K562 (cell line): ENCODE measurements at regions not wholly inside any gene's neighbourhood (a gene's known extent, or its start where the extent isn't known, plus 50 kb on each side); places are given as distances from the start of the nearest gene placed in this dataset.

Experiments used
- ATAC-seq: fragments of 200-7000 bp; cut with Tn5 transposase; 3 replicates; pipeline ENCODE4 v1.9.1; 2020; ENCODE audit warnings: moderate library complexity
- BruUV-seq: library from RNA; stranded (reverse); fragments of 400-500 nt; replicated peaks from 2 replicates; lab custom pipeline; 2021; lab: Mats Ljungman, UMichigan
- CTCF ChIA-PET: fragments of 300-600 bp; formaldehyde crosslinking; extraction: SDS; loops from one replicate; lab custom pipeline; 2021; ENCODE audit warnings: low intra/inter-chr PET ratio; lab: Yijun Ruan, JAX
- POLR2A ChIA-PET: fragments of 300-600, 350-650 bp; sonication (Branson Sonifier 250); formaldehyde crosslinking; extraction: SDS; loops from one replicate; lab custom pipeline; 2021; ENCODE audit warnings: antibody characterized with exemption, inconsistent platforms; lab: Yijun Ruan, JAX
- DNase-seq, 4 experiments: peaks; one replicate each; pipeline versions ENCODE4 v3.0.0 to v3.0.0-alpha.2; 2011 to 2018; ENCODE audit warnings: low spot score in 3 of 4, mixed read lengths in 3 of 4; ENCODE audit errors: extremely low read depth in 1 of 4
- FAIRE-seq: peaks from 2 replicates; lab custom pipeline; 2011; peaks lifted over from hg19 to GRCh38; lab: Jason Lieb, UNC
- H2AFZ ChIP-seq: 2 replicates; pipeline ENCODE4 v1.6.0; 2011; ENCODE audit warnings: low read depth, low read length, control low read depth, inconsistent platforms
- H3K27ac ChIP-seq: fragments of 200-600 bp; 3 replicates; pipeline ENCODE4 v1.8.0; 2011; ENCODE audit warnings: low read depth, mild to moderate bottlenecking, control low read depth, inconsistent platforms, low read length, moderate library complexity, mixed read lengths; ENCODE audit errors: extremely low read depth
- H3K27me3 ChIP-seq, 2 experiments: fragments of 300-600 bp in 1 of 2; 2 replicates in 1 of 2; 3 replicates in 1 of 2; pipeline versions ENCODE4 v1.6.0 to v1.8.0; 2011; ENCODE audit warnings: inconsistent platforms in 2 of 2, low read length in 2 of 2, mild to moderate bottlenecking in 1 of 2, mixed read lengths in 1 of 2, moderate library complexity in 1 of 2; ENCODE audit not compliant: control insufficient read depth in 2 of 2, insufficient read depth in 2 of 2
- H3K36me3 ChIP-seq: fragments of 300-600 bp; 3 replicates; pipeline ENCODE4 v1.8.0; 2011; ENCODE audit warnings: mild to moderate bottlenecking, low read length, inconsistent platforms; ENCODE audit not compliant: control insufficient read depth, insufficient read depth
- H3K4me1 ChIP-seq, 2 experiments: fragments of 200-600 bp in 1 of 2; replicated peaks in 1 of 2; 2 replicates in 1 of 2; 3 replicates in 1 of 2; pipeline versions ENCODE4 v1.5.1 to v1.8.0; 2011; ENCODE audit warnings: inconsistent platforms in 2 of 2, low read length in 2 of 2, mild to moderate bottlenecking in 1 of 2, mixed read lengths in 1 of 2, moderate library complexity in 1 of 2; ENCODE audit not compliant: control insufficient read depth in 2 of 2, insufficient read depth in 2 of 2
- H3K4me2 ChIP-seq: 2 replicates; pipeline ENCODE4 v1.6.1; 2011; ENCODE audit warnings: low read length, control low read depth, inconsistent platforms, mixed read lengths; ENCODE audit not compliant: insufficient read depth
- H3K4me3 ChIP-seq: fragments of 200-600 bp; sonication (generic), shearing (Covaris generic); 2 replicates; pipeline ENCODE4 v1.5.1; 2016; ENCODE audit warnings: control low read depth, inconsistent platforms
- H3K79me2 ChIP-seq: fragments of 200-600 bp; 3 replicates; pipeline ENCODE4 v1.8.0; 2011; ENCODE audit warnings: low read length, inconsistent platforms; ENCODE audit not compliant: control insufficient read depth, insufficient read depth
- H3K9ac ChIP-seq, 2 experiments: 2 replicates each; pipeline versions ENCODE4 v1.6.0 to v1.6.1; 2011; ENCODE audit warnings: low read depth in 2 of 2, low read length in 2 of 2, control low read depth in 1 of 2, inconsistent platforms in 1 of 2, mild to moderate bottlenecking in 1 of 2, mixed read lengths in 1 of 2; ENCODE audit not compliant: insufficient read depth in 1 of 2
- H3K9me1 ChIP-seq: one replicate; pipeline ENCODE4 v1.6.0; 2011; ENCODE audit warnings: inconsistent platforms, mild to moderate bottlenecking, low read length, moderate library complexity; ENCODE audit not compliant: control insufficient read depth, insufficient read depth
- H3K9me3 ChIP-seq: replicated peaks from 2 replicates; pipeline ENCODE4 v1.5.1; 2011; ENCODE audit warnings: low read depth, low read length, inconsistent platforms; ENCODE audit not compliant: control insufficient read depth, insufficient read depth
- H4K20me1 ChIP-seq: replicated peaks from 2 replicates; pipeline ENCODE4 v1.6.1; 2011; ENCODE audit warnings: low read length, inconsistent platforms, mixed read lengths; ENCODE audit not compliant: control insufficient read depth, insufficient read depth
- CREBBP ChIP-seq: IDR thresholded peaks from one replicate; pipeline ENCODE4 v1.6.1; 2012; ENCODE audit warnings: low read depth, mild to moderate bottlenecking, control low read depth, inconsistent platforms, low read length
- CSDE1 ChIP-seq, 2 experiments: fragments of 450-650 bp; IDR thresholded peaks; 2 replicates each; pipeline ENCODE4 v1.6.1; 2016; ENCODE audit warnings: mild to moderate bottlenecking in 1 of 2
- MTA1 ChIP-seq: fragments of 450-650 bp; IDR thresholded peaks from 2 replicates; pipeline ENCODE4 v1.6.1; 2017; ENCODE audit warnings: borderline replicate concordance
- NR3C1 ChIP-seq: sonication (generic); formaldehyde crosslinking; IDR thresholded peaks from 2 replicates; pipeline ENCODE4 v1.8.1; 2022; ENCODE audit warnings: missing genetic modification reagents
- PHB2 ChIP-seq: fragments of 450-650 bp; IDR thresholded peaks from 2 replicates; pipeline ENCODE4 v1.6.1; 2017; ENCODE audit warnings: low read depth
- RBM39 ChIP-seq: fragments of 200-400 bp; formaldehyde crosslinking; optimal IDR thresholded peaks from 2 replicates; pipeline ENCODE3; 2018; ENCODE audit warnings: low read depth, low read length
- RNF2 ChIP-seq: sonication (generic); IDR thresholded peaks from 2 replicates; pipeline ENCODE4 v1.6.1; 2016
- THRB ChIP-seq: fragments of 450-650 bp; formaldehyde crosslinking; conservative IDR thresholded peaks from 2 replicates; pipeline ENCODE4 v1.4.0; 2022; ENCODE audit warnings: mild to moderate bottlenecking, missing genetic modification characterization
- WGBS: fragments of 100-300 bp; shearing (Covaris generic); methylation state at CpG from one replicate; pipeline ENCODE4 v1.1.6; 2016; ENCODE audit warnings: low coverage, mixed read lengths; ENCODE audit not compliant: insufficient coverage; ENCODE audit errors: missing lambda C conversion rate; 5-methylcytosine and 5-hydroxymethylcytosine counted together
- in situ Hi-C: fragments of 300-500 bp; cut with MboI; formaldehyde crosslinking; loops from 4 replicates; pipeline ENCODE4 v1.15.0; 2018; ENCODE audit warnings: inconsistent platforms, mixed read lengths
- intact Hi-C: fragments of 100-400 bp; cut with micrococcal nuclease; formaldehyde crosslinking; loops from 2 replicates; pipeline ENCODE4 v1.14.2; 2022

- H3K4me1 ChIP-seq = no peaks in the 10 kb centered on the region
- H3K9me1 ChIP-seq = no peaks in the 10 kb centered on the region
- H3K27ac ChIP-seq = no peak overlapping the region
- H3K4me2 ChIP-seq = no peak overlapping the region
- H3K9me3 ChIP-seq = no peaks in the 10 kb centered on the region
- H3K4me3 ChIP-seq = no peak overlapping the region
- TF ChIP-seq RNF2 (no peak), MTA1 (no peak), THRB (CRISPR knock-in tag) (no peak), PHB2 (no peak), NR3C1 (no peak), RBM39 (no peak), CREBBP (no peak), CSDE1 (IDR thresholded peaks at IDR 0.05) (no peak)
- H2AFZ ChIP-seq = no peak overlapping the region
- in situ Hi-C loops = no loop called here
- intact Hi-C loops = no loop called here
- ChIA-PET CTCF (no interaction called here), POLR2A (no interaction called here)
- DNase-seq (no peak), FAIRE-seq (no peak), ATAC-seq (no peak)
- no peaks in the 10 kb centered on the region for H3K79me2 ChIP-seq
- H4K20me1 ChIP-seq = no peaks in the 10 kb centered on the region
- 2% methylated on average over 5 of the region's 5 CpGs for WGBS
- no peaks in the 10 kb centered on the region for H3K36me3 ChIP-seq
- peaks cover 16 to 17% of the 10 kb centered on the region in 2 experiments; a peak in 4 of 5 replicates for H3K27me3 ChIP-seq
- H3K9ac ChIP-seq = no peak overlapping the region
- no TSS peak for BruUV-seq
Observed at GRCh38 chr7:131202451-131202850, 125.2 kb upstream of the MKLN1 start.
